Gastroesophageal sphincter (tissue), 3 donors: ENCODE measurements at regions not wholly inside any gene's neighbourhood (a gene's known extent, or its start where the extent isn't known, plus 50 kb on each side); places are given as distances from the start of the nearest gene placed in this dataset.

Source experiments
- POLR2A ChIP-seq, 2 donors: fragments of 450-650 bp; IDR thresholded peaks; one replicate each; pipeline ENCODE4 v1.6.1; 2017; ENCODE audit warnings: antibody characterized with exemption in 2 of 2, mild to moderate bottlenecking in 2 of 2, moderate library complexity in 1 of 2
- POLR2AphosphoS5 ChIP-seq: sonication (generic); formaldehyde crosslinking; IDR thresholded peaks from one replicate; pipeline ENCODE4 v1.6.1; 2017; ENCODE audit warnings: antibody characterized with exemption
- TF ChIP-seq, protein P1 (sequence below), 4 experiments: fragments of 200-600 bp in 2 of 4; fragments of 450-650 bp in 2 of 4; sonication (generic) in 1 of 4; IDR thresholded peaks; one replicate each; pipeline ENCODE4 v1.5.1; 2017 to 2019; ENCODE audit warnings: antibody characterized with exemption in 4 of 4, mild to moderate bottlenecking in 2 of 4, moderate library complexity in 2 of 4

DNA sequence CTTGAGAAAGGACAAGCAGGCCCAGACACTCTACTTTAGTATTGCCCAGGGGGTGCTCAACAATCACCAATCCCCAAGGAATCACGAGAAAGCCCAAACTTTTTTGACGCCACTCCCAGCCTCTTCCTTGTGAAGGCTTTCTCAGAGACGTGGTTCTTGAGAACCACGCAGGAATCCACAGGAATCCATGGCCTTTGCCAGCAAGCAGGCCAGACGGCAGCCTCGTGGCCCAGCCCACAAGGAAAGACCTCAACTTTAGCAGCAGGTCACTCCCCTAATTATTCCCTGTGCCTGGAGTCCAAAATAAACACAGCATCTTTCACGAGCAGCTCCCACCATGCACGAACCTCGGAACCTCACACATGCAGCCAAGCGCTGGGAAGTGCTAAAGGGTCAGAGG is 104.2 kb downstream of the WT1 start:
- TF ChIP-seq, protein P1, sequence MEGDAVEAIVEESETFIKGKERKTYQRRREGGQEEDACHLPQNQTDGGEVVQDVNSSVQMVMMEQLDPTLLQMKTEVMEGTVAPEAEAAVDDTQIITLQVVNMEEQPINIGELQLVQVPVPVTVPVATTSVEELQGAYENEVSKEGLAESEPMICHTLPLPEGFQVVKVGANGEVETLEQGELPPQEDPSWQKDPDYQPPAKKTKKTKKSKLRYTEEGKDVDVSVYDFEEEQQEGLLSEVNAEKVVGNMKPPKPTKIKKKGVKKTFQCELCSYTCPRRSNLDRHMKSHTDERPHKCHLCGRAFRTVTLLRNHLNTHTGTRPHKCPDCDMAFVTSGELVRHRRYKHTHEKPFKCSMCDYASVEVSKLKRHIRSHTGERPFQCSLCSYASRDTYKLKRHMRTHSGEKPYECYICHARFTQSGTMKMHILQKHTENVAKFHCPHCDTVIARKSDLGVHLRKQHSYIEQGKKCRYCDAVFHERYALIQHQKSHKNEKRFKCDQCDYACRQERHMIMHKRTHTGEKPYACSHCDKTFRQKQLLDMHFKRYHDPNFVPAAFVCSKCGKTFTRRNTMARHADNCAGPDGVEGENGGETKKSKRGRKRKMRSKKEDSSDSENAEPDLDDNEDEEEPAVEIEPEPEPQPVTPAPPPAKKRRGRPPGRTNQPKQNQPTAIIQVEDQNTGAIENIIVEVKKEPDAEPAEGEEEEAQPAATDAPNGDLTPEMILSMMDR (IDR thresholded peaks at IDR 0.05): no peak
- TF ChIP-seq POLR2A (IDR thresholded peaks at IDR 0.05) (no peak), POLR2AphosphoS5 (no peak)
